ENCODE measurements at regions not wholly inside any gene's neighbourhood (a gene's known extent, or its start where the extent isn't known, plus 50 kb on each side); places are given as distances from the start of the nearest gene placed in this dataset.

DNA sequence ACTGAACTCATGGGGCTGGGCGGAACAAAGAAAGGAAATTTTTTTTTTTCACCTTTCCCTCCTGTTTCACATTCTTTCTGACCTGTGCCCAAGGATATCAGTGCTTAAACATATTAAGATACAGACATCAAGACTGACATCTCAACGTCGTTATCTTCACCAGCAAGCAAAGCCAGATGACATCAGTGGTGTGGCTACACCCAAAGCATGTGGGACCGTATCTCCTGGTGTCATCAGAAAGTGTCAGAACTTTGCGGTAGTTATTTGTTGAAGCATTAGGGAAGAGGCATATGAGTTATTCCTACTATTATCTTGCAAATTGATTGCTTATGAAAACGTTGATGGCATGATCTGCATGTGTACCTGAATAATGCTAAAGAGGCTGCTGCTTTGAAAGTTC lies 487.4 kb downstream of the TLE4 start:
- TF ChIP-seq POLR2A (IDR thresholded peaks at IDR 0.05) (no peak), POLR2AphosphoS5 (IDR thresholded peaks at IDR 0.05) (no peak), EP300 (IDR thresholded peaks at IDR 0.05; ENCODE audit: low read depth) (no peak)
- TF ChIP-seq, protein P1, sequence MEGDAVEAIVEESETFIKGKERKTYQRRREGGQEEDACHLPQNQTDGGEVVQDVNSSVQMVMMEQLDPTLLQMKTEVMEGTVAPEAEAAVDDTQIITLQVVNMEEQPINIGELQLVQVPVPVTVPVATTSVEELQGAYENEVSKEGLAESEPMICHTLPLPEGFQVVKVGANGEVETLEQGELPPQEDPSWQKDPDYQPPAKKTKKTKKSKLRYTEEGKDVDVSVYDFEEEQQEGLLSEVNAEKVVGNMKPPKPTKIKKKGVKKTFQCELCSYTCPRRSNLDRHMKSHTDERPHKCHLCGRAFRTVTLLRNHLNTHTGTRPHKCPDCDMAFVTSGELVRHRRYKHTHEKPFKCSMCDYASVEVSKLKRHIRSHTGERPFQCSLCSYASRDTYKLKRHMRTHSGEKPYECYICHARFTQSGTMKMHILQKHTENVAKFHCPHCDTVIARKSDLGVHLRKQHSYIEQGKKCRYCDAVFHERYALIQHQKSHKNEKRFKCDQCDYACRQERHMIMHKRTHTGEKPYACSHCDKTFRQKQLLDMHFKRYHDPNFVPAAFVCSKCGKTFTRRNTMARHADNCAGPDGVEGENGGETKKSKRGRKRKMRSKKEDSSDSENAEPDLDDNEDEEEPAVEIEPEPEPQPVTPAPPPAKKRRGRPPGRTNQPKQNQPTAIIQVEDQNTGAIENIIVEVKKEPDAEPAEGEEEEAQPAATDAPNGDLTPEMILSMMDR (IDR thresholded peaks at IDR 0.05) = no peak

Data from transverse colon (tissue), 4 donors.